NCI-H446 treated with DMSO at 0.1 percent for 48 hours (cell line): ENCODE measurements at regions not wholly inside any gene's neighbourhood (a gene's known extent, or its start where the extent isn't known, plus 50 kb on each side); places are given as distances from the start of the nearest gene placed in this dataset.
A peak's percentile ranks its signal among the peaks of the same experiment; 100 is the strongest.
"Not testable (repeated sequence)": the region's sequence is repeated elsewhere in the genome, so short reads cannot be mapped to it uniquely, and the experiment has no call there.

Experiments
- DNase-seq: peaks from one replicate; lab custom pipeline; 2025; lab: John Stamatoyannopoulos, UW

DNA sequence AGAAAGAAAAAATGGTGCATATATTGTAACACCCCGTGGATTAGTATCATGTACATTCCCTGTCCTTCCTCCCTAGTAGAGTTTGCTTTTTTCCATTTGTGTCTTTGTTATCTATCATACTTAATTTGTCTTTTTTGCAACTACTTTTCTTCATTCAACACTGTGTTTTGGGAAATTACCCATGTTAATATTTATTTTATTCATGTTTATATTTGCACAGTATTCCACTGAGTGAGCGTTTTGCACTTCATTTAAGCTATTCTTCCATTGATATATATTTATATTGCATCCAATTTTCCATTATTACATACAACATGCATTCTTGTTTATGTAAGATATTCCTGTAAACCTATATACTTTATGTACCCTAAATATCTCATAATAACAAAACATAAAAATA lies 57.6 kb upstream of the FAM171A1 start:
- no peak for DNase-seq

DNA sequence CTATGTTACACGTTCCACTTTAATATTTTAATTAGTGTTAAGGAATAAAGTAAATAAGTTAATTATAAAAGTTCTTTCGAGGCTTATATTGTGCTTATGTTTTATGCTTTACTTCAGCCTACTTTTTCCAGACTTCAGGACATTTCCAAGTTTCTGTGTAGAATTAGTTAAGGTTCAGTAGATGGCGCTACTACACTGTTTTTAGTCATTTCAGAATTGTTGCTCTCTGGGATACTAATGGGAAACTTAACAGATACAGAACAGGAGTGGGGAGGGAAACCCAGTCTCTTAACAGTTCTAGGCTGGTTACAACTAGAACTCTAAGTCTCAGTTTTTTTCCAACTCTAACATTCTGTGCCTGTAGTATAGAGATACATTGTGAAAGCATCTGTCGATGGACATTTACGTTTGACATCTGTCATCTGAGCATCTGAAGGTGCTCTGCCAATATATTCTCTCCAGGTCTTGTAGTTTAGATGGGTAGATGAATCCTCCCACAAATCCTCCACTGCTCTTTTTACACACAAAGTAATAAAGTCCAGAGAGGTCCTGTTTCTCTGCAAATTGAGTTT lies 56.8 kb upstream of the FAM171A1 start:
- DNase-seq = peak; percentile 10

DNA sequence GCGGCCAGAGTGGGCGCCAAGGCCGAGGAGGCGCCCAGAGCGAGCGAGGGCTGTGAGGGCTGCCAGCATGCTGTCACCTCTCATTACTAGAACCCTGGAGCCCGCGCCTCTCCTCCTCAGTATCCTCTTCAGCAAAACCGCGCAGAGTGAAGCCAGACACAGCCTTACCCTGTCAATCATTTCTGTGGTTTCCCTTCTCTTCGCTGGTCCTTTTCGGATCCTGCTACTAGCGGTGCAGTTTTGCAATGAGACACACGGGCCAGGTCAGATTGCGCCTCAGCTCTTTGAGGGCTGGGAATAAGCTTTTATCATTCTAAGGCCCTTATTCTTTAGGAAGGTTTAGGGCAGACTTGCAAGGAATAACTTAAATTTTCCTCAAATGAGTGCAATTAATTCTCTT lies 55.5 kb upstream of the FAM171A1 start:
- DNase-seq = no peak

DNA sequence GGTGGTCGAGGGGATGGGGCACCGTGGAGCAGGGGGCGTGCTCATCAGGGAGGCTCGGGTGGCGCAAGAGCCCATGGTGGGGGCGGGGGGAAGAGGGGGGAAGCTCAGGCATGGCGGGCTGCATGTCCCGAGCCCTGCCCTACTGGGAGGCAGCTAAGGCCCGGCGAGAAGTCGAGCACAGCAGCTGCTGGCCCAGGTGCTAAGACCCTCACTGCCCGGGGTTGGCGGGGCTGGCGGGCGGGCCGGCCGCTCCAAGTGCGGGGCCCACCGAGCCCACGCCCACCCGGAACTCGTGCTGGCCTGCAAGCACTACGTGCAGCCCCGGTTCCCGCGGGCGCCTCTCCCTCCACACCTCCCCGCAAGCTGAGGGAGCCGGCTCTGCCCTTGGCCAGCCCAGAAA lies 55.0 kb upstream of the FAM171A1 start:
- DNase-seq = no peak

DNA sequence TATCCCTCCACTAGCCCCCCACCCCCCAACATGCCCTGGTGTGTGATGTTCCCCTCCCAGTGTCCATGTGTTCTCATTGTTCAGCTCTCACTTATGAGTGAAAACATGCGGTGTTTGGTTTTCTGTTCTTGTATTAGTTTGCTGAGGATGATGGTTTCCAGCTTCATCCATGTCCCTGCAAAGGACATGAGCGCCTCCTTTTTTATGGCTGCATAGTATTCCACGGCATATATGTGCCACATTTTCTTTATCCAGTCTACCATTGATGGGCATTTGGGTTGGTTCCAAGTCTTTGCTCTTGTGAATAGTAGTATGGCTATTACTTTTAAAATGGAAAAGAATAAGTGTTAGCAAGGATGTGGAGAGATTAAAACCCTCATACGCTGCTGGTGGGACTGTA lies 50.8 kb upstream of the FAM171A1 start:
- not testable (repeated sequence) for DNase-seq
